ENCODE measurements at regions not wholly inside any gene's neighbourhood (a gene's known extent, or its start where the extent isn't known, plus 50 kb on each side); places are given as distances from the start of the nearest gene placed in this dataset.

DNA sequence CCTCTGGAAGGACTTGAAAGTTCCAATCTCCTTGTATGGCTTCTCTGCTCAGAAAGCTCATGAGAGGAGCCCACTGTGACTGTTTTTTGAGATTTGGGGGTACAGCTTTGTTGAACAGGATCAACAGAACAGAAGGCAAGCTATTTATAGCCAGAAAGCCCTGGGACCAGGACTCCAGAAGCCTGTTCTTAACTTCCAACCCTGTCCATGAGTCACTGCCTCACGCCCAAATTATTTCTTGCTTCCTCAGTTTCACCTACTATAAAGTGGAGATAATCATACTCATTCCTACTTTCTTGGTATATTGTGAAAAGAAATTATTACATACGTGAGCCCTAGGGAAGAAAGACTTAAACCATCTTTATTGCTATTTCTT, 100.9 kb upstream of the MARCKS start:
- Histone ChIP-seq H3K9me3 (no peaks in the 10 kb centered on the region), H3K4me1 (peaks cover 0 to 7% of the 10 kb centered on the region in 2 donors), H3K4me3 (no peak overlapping the region), H3K27ac (no peak overlapping the region), H3K36me3 (no peaks in the 10 kb centered on the region), H3K27me3 (no peaks in the 10 kb centered on the region)
- TF ChIP-seq, protein P1, sequence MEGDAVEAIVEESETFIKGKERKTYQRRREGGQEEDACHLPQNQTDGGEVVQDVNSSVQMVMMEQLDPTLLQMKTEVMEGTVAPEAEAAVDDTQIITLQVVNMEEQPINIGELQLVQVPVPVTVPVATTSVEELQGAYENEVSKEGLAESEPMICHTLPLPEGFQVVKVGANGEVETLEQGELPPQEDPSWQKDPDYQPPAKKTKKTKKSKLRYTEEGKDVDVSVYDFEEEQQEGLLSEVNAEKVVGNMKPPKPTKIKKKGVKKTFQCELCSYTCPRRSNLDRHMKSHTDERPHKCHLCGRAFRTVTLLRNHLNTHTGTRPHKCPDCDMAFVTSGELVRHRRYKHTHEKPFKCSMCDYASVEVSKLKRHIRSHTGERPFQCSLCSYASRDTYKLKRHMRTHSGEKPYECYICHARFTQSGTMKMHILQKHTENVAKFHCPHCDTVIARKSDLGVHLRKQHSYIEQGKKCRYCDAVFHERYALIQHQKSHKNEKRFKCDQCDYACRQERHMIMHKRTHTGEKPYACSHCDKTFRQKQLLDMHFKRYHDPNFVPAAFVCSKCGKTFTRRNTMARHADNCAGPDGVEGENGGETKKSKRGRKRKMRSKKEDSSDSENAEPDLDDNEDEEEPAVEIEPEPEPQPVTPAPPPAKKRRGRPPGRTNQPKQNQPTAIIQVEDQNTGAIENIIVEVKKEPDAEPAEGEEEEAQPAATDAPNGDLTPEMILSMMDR (IDR thresholded peaks at IDR 0.05), result no peak
- DNase-seq (ENCODE audit: low spot score), result no peak

DNA sequence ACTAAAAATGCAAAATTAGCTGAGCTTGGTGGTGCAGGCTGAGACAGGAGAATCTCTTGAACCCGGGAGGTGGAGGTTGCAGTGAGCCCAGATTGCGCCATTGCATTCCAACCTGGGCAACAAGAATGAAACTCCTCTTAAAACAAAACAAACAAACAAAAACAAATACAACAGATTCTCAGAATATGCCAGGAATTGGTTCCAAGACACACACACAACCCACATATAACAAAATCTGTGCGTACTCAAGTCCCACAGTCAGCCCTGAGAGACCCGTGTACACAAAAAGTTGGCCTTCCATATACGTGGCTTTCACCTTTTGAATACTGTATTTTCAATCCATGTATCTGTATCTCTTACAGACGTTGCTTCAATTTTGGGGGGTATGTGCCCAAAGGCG, 98.9 kb upstream of the MARCKS start:
- no peak overlapping the region for H3K4me3 ChIP-seq
- H3K4me1 ChIP-seq, result peaks cover 0 to 7% of the 10 kb centered on the region in 2 donors
- H3K27ac ChIP-seq, result no peak overlapping the region
- no peaks in the 10 kb centered on the region for H3K9me3 ChIP-seq
- H3K36me3 ChIP-seq, result no peaks in the 10 kb centered on the region
- TF ChIP-seq, protein P1 (IDR thresholded peaks at IDR 0.05), result no peak
- no peak for DNase-seq (ENCODE audit: low spot score)
- no peaks in the 10 kb centered on the region for H3K27me3 ChIP-seq

DNA sequence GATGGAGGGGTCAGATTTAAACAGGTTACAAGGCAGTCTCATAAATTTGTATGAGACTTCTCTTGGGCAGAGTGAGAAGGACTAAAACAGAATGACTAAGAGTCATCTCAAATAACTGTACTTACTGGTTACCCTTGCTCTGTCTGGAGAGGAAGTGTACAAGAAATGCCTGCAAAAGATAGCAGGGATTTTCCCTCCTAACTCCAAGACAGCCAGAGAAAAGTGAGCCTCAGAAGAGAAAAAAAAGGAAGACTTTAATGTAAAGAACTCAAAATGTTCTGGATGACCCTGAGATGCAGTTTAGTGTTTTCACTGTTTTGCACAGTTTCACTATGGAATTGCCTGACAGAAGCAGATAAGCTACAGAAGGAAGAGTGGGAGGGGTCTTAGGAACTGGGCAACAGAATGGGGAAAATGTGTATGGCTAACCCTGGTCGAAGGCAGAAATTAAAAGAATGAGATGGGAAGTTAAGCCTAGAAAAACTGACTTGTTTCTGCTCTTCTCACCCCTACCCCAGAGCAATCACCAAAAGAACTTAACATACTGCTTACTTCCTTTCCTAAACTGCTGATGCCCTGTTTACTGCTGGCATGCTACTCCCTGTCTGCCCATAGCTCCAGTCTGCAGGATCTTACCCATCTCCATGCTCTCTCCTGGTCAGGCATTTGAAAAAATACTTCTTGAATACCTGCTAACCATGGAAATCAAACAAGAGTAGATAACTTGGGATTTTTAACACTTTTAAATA, 98.1 kb upstream of the MARCKS start:
- Histone ChIP-seq H3K4me3 (no peak overlapping the region), H3K4me1 (peaks cover 0 to 7% of the 10 kb centered on the region in 2 donors), H3K9me3 (no peaks in the 10 kb centered on the region), H3K36me3 (no peaks in the 10 kb centered on the region), H3K27ac (no peak overlapping the region), H3K27me3 (no peaks in the 10 kb centered on the region)
- DNase-seq (ENCODE audit: low spot score), result no peak
- TF ChIP-seq, protein P1 (IDR thresholded peaks at IDR 0.05), result no peak

DNA sequence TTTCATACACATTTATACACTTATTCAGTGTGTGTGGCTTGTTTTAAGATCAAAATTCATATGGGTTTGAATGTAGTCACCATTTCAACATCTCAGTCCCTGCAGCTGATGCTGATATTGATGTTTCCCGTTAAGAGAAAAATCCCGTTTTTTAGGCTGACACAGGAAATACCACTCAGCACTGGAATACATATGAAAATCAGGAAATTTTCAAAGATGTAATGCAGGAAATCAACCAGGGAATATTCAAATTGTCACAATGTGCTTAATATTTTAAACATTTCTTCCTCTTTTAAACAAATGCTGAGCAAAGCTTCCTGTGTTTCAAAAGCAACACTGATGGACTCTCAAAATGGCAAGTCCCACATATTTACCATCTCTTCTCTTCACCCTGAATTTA, 94.5 kb upstream of the MARCKS start:
- Histone ChIP-seq H3K27me3 (no peaks in the 10 kb centered on the region), H3K4me3 (no peak overlapping the region), H3K36me3 (no peaks in the 10 kb centered on the region), H3K9me3 (no peaks in the 10 kb centered on the region), H3K4me1 (no peaks in the 10 kb centered on the region), H3K27ac (no peak overlapping the region)
- TF ChIP-seq, protein P1 (IDR thresholded peaks at IDR 0.05), result no peak
- no peak for DNase-seq (ENCODE audit: low spot score)

DNA sequence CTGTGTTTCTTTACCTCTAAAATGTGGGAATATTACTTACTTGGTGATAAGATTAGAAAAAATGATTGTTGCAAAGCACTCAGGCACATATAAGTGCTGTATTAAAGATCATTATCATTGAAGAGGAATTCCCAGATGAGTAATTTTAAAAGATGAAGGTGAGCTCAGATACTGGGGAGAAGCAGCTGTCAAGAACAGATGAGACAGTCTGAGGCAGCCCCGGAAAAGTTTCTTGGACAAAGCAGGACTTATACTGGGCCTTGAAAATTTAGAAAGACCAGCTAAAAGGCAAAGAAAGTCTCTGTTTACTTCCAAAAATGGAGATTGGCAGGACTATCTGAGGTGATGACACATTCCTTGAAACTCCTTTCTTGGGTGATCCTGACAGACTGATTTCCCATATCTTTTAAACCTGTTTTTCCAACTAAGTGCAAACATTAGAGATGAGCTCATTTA, 93.8 kb upstream of the MARCKS start:
- H3K4me3 ChIP-seq, result no peak overlapping the region
- TF ChIP-seq, protein P1 (IDR thresholded peaks at IDR 0.05), result no peak
- H3K36me3 ChIP-seq, result no peaks in the 10 kb centered on the region
- no peaks in the 10 kb centered on the region for H3K9me3 ChIP-seq
- no peaks in the 10 kb centered on the region for H3K4me1 ChIP-seq
- no peaks in the 10 kb centered on the region for H3K27me3 ChIP-seq
- H3K27ac ChIP-seq, result no peak overlapping the region
- DNase-seq (ENCODE audit: low spot score), result no peak

DNA sequence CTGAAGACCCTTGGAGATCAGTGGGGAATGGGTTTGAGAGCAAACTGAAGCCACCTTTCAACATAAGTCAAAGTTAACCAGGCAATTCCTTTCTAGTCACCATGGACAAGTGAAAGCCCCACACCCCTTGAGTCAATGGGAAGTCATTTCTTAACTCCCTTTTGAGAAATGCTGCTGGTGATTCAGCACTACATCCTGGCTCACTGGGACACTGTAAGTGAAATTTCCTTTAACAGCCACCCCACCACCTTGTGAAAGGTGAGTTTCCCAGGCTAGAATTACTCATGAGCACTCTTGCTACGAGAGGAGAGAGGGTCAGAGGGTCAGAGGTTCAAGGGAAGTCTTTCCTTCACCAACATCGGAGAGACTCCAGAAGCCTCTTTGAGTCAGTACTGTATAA, 93.3 kb upstream of the MARCKS start:
- H3K27ac ChIP-seq, result no peak overlapping the region
- H3K27me3 ChIP-seq, result no peaks in the 10 kb centered on the region
- no peak for DNase-seq (ENCODE audit: low spot score)
- no peaks in the 10 kb centered on the region for H3K4me1 ChIP-seq
- no peaks in the 10 kb centered on the region for H3K9me3 ChIP-seq
- TF ChIP-seq, protein P1 (IDR thresholded peaks at IDR 0.05), result no peak
- H3K36me3 ChIP-seq, result no peaks in the 10 kb centered on the region
- H3K4me3 ChIP-seq, result no peak overlapping the region
